ENCODE measurements at regions not wholly inside any gene's neighbourhood (a gene's known extent, or its start where the extent isn't known, plus 50 kb on each side); places are given as distances from the start of the nearest gene placed in this dataset.

DNA sequence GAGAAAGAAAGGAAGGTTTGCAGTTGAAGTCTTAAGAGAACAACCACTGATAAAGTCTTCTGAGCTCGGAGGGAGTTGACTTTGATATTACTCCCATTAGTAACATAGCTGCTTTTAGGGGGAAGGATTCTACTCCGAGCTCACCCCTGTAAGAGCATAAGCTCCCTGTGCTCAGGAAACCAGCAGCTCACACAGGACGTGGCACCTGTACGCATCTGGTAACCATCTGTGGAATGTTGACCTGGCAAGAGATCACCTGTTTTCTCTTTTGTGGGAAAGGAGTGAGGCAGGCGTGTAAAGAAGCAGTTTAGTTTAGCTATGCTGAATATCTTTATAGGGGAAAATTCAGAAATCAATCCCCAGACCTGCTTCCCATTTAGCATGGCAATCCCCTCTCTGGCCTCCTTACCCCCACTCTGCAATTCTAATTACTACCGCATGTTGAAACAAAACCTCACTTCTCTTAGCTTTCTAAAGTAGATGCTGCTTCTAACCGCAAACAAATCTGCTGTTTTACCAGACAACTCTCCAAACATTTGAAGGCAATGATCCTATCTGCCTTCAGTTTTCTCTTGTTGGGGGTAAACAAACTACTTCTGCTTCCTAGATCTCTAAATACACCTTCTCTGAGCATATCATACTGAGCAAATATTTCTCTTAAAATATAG, 121.8 kb upstream of the KCNK1 start:
- Histone ChIP-seq H3K27ac (no peak overlapping the region), H3K4me1 (ENCODE audit: low read depth) (peaks cover 18% of the 10 kb centered on the region), H3K36me3 (no peaks in the 10 kb centered on the region), H3K27me3 (no peaks in the 10 kb centered on the region), H3K9me3 (ENCODE audit: low read depth) (no peaks in the 10 kb centered on the region), H3K4me3 (no peak overlapping the region)
- DNase-seq (ENCODE audit: low read depth in 1 of 2, low spot score in 1 of 2) = no peak
- TF ChIP-seq, protein P1, sequence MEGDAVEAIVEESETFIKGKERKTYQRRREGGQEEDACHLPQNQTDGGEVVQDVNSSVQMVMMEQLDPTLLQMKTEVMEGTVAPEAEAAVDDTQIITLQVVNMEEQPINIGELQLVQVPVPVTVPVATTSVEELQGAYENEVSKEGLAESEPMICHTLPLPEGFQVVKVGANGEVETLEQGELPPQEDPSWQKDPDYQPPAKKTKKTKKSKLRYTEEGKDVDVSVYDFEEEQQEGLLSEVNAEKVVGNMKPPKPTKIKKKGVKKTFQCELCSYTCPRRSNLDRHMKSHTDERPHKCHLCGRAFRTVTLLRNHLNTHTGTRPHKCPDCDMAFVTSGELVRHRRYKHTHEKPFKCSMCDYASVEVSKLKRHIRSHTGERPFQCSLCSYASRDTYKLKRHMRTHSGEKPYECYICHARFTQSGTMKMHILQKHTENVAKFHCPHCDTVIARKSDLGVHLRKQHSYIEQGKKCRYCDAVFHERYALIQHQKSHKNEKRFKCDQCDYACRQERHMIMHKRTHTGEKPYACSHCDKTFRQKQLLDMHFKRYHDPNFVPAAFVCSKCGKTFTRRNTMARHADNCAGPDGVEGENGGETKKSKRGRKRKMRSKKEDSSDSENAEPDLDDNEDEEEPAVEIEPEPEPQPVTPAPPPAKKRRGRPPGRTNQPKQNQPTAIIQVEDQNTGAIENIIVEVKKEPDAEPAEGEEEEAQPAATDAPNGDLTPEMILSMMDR (IDR thresholded peaks at IDR 0.05; ENCODE audit: low read depth, low read length) = no peak

DNA sequence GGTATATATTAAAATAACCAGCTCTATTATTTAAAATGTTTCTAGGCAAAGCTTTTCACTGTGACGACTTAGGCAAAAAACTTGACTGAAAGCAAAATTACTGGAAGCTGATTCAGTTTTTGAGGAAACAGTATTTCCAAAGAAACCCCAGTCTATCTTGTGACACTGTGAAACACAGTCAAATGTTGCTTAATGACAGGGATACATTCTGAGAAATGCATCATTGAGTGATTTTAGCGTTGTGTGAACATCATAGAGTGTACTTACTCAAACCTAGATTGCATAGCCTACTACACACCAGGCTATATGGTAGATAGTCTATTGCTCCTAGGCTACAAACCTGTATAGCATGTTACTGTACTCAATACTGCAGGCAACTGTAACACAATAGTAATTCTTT, 116.9 kb upstream of the KCNK1 start:
- Histone ChIP-seq H3K27ac (no peak overlapping the region), H3K36me3 (no peaks in the 10 kb centered on the region)
- DNase-seq (ENCODE audit: low read depth in 1 of 2, low spot score in 1 of 2) = no peak

DNA sequence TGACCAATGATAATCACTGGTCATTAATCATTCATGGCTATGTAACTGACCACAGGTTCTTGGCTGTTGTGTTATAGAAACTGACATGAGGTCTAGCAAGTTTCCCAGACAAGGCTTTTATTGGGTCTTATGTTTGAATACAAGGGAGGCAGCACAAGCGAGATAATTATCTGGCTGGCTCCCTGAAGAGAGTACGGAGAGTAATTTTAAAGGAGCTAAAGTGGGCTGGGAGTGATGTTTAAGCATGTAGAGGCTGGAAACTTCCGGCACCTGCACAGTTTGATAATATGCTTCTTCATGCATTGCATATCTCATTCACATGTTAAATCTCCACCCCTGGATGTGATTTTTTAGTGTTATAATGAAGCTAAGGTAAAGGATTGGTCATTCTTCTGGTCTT, 116.2 kb upstream of the KCNK1 start:
- TF ChIP-seq, protein P1 (IDR thresholded peaks at IDR 0.05; ENCODE audit: low read depth, low read length) = no peak
- Histone ChIP-seq H3K27ac (no peak overlapping the region), H3K9me3 (ENCODE audit: low read depth) (no peaks in the 10 kb centered on the region), H3K36me3 (no peaks in the 10 kb centered on the region), H3K4me3 (no peak overlapping the region), H3K27me3 (no peaks in the 10 kb centered on the region), H3K4me1 (ENCODE audit: low read depth) (no peaks in the 10 kb centered on the region)
- DNase-seq (ENCODE audit: low read depth in 1 of 2, low spot score in 1 of 2) = no peak

More for the DNA sequence above, 116.9 kb upstream of the KCNK1 start:
- no peaks in the 10 kb centered on the region for H3K27me3 ChIP-seq
- H3K4me3 ChIP-seq = no peak overlapping the region
- no peaks in the 10 kb centered on the region for H3K9me3 ChIP-seq (ENCODE audit: low read depth)
- no peaks in the 10 kb centered on the region for H3K4me1 ChIP-seq (ENCODE audit: low read depth)
- TF ChIP-seq, protein P1 (IDR thresholded peaks at IDR 0.05; ENCODE audit: low read depth, low read length) = no peak

DNA sequence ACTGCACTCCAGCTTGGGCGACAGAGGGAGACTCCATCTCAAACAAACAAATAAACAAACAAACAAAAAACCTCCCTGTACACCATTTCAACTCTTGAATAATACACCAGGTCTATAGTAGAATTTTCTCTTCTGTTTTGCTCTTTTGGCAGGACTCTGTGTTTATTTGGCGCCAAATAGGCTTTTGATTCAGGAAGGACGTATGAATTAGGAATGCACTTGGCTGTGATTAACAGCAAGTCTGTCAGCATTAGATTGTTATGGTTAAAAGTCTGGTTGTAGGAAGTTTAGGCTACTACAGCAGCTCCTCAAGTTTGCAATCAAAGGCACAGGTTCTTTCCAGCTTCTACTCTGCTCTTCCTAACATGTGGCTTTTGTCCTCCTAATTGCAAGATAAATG, 113.8 kb upstream of the KCNK1 start:
- Histone ChIP-seq H3K27me3 (no peaks in the 10 kb centered on the region), H3K9me3 (ENCODE audit: low read depth) (no peaks in the 10 kb centered on the region), H3K4me1 (ENCODE audit: low read depth) (no peaks in the 10 kb centered on the region), H3K36me3 (no peaks in the 10 kb centered on the region), H3K27ac (no peak overlapping the region), H3K4me3 (no peak overlapping the region)
- TF ChIP-seq, protein P1 (IDR thresholded peaks at IDR 0.05; ENCODE audit: low read depth, low read length) = no peak
- DNase-seq (ENCODE audit: low read depth in 1 of 2, low spot score in 1 of 2) = no peak

DNA sequence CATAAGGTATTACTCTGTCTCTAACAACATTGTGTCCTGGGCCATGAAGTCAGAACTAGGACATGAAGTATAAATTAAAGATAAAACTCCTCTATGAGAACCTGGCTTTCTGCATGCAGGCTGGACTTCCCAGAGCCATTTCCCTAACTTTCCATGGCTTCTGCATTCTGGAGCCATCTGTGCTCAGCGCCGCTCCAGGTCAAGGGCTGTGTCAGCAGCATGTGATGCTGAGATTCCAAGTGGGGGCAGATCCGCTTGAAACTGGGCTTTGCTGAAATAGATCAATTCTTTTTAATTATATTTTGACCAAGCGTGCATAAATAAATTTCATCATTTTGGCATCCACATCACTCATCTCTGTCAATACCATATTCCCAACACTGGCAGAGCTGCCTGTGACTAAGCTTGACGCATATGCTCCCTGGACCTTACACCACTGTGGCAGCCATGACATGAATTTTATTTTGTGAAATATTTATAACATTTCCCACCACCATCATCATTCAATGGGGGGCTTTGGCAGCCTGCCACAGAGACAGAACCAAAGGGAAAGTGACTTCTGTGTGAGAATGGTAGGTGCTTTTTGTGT, 110.4 kb upstream of the KCNK1 start:
- Histone ChIP-seq H3K4me3 (no peak overlapping the region), H3K4me1 (ENCODE audit: low read depth) (no peaks in the 10 kb centered on the region), H3K9me3 (ENCODE audit: low read depth) (no peaks in the 10 kb centered on the region), H3K36me3 (no peaks in the 10 kb centered on the region), H3K27me3 (no peaks in the 10 kb centered on the region), H3K27ac (no peak overlapping the region)
- TF ChIP-seq, protein P1 (IDR thresholded peaks at IDR 0.05; ENCODE audit: low read depth, low read length) = no peak
- no peak for DNase-seq (ENCODE audit: low read depth in 1 of 2, low spot score in 1 of 2)
